ENCODE measurements at regions not wholly inside any gene's neighbourhood (a gene's known extent, or its start where the extent isn't known, plus 50 kb on each side); places are given as distances from the start of the nearest gene placed in this dataset.
"Not testable (repeated sequence)": the region's sequence is repeated elsewhere in the genome, so short reads cannot be mapped to it uniquely, and the experiment has no call there.

- FAIRE-seq, result no peak
Measured at GRCh38 chr7:148515237-148515636, 75.3 kb upstream of the C7orf33 start.

GRCh38 chr7:148515728-148516695, 74.6 kb upstream of the C7orf33 start:
- no peak for FAIRE-seq

GRCh38 chr7:148519386-148519785, 71.2 kb upstream of the C7orf33 start:
- not testable (repeated sequence) for FAIRE-seq

- no peak for FAIRE-seq
Measured at GRCh38 chr7:148521271-148521670, 69.3 kb upstream of the C7orf33 start.

GRCh38 chr7:148523550-148523949, 67.0 kb upstream of the C7orf33 start:
- no peak for FAIRE-seq

GRCh38 chr7:148524479-148525224, 65.9 kb upstream of the C7orf33 start:
- no peak for FAIRE-seq

- peak; percentile 58 for FAIRE-seq
Measured at GRCh38 chr7:148527717-148528168, 62.8 kb upstream of the C7orf33 start.

- no peak for FAIRE-seq
Measured at GRCh38 chr7:148535217-148535616, 55.3 kb upstream of the C7orf33 start.

- no peak for FAIRE-seq
Measured at GRCh38 chr7:148537435-148537834, 53.1 kb upstream of the C7orf33 start.

- no peak for FAIRE-seq
Measured at GRCh38 chr7:148540041-148540738, 50.4 kb upstream of the C7orf33 start.

All from G401.6 (cell line).